ENCODE measurements at regions not wholly inside any gene's neighbourhood (a gene's known extent, or its start where the extent isn't known, plus 50 kb on each side); places are given as distances from the start of the nearest gene placed in this dataset.
"Not testable (repeated sequence)": the region's sequence is repeated elsewhere in the genome, so short reads cannot be mapped to it uniquely, and the experiment has no call there.

GRCh38 chr10:129059977-129060376 lies 407.1 kb upstream of the MGMT start:
- FAIRE-seq = no peak

DNA sequence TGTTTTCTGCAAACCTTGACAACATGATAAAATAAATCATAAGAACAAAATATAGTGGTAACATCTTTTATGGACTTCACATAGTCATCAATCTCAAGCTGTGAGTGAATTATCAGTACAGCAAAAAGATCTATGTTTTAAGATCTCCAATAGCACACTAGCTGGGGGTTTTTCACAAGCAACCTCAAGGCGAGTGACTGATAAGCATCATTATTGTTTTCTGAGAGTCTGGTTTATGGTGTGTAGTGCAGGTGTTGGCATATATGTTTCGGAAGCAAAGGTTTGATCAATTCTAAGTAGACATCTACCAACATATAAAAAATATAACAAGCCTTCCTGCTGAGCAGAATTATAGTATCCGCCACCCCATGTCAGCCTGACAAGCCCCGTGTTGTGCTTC lies 403.8 kb upstream of the MGMT start:
- no peak for FAIRE-seq

- FAIRE-seq = no peak
Observed at GRCh38 chr10:129063877-129064276, 403.2 kb upstream of the MGMT start.

DNA sequence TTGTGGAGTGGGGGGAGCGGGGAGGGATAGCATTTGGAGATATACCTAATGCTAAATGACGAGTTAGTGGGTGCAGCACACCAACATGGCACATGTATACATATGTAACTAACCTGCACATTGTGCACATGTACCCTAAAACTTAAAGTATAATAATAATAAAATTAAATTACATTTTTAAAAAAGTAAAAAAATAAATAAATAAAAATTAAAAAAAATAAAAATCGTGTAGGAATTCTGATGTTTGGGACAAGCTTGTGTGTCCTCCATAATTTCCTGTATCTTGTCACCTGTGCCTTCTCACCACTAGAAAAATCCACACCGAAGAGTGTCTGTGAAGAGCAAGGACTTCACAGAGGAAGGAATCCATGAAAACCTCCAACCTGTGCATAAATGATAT lies 400.5 kb upstream of the MGMT start:
- FAIRE-seq = not testable (repeated sequence)

DNA sequence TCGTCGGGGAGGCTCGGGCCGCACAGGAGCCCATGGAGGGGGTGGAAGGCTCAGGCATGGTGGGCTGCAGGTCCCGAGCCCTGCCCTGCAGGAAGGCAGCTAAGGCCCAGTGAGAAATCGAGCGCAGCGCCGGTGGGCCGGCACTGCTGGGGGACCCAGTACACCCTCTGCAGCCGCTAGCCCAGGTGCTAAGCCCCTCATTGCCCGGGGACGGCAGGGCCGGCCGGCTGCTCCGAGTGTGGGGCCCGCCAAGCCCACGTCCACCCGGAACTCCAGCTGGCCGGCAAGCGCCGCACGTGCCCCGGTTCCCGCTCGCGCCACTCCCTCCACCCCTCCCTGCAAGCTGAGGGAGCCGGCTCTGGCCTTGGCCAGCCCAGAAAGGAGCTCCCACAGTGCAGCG lies 395.6 kb upstream of the MGMT start:
- FAIRE-seq = not testable (repeated sequence)

- FAIRE-seq = no peak
Observed at GRCh38 chr10:129074939-129075338, 392.1 kb upstream of the MGMT start.

DNA sequence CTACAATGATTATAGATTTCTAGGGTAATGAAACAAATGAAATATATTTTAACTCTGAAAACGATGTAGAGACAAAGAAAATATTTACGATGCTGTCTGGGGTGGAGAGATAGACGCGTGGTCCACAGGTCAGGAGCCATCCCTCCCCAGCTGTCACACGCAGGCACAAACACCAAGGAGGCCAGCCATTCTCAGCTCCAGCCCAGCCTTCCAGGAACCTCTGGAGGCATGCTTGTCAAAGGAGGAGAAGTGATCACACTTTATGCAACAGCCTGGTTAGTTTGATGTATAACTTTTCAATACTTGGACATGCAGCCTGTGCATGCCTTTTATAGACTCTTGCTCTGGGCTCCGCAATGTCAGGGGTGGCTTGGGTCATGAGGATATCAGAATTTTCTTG lies 391.5 kb upstream of the MGMT start:
- FAIRE-seq = no peak

DNA sequence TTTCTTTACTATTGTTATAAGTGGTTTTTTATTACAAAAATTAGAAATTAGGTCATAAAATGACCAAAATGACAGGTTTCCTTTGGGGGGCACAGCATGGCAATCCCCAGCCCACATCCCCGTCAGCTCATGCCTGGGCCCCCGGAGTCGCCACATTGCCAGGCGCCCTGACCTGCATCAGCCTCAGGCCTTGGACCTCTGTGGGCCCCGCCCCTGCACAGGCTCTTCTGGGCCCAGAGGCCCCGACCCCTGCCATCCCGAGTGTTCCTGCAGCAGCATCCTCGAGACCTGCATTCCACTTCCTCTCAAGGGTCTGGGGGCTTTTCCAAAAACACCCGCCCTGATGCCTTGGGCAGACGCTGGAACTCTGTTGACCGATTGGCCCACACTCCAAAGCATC lies 391.1 kb upstream of the MGMT start:
- FAIRE-seq = no peak

DNA sequence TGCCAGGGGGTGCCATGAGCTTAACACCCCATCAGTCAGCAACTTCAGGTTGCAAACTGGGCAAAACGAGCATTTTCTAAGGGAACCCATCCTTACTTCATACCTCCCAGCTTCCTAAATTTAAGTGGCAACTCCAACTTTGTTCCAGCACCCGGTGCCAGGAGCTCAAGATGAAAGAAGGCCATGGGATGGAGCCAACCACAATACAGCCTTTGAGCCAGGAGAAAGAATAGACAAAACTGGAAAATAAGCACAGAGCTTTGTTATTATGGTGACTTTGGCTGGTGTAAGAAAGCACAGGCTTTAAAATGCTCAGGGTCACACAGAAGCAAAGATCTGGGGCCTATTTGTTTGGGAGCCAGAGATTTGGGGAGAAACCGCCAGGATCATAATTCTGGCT lies 388.7 kb upstream of the MGMT start:
- FAIRE-seq = no peak

DNA sequence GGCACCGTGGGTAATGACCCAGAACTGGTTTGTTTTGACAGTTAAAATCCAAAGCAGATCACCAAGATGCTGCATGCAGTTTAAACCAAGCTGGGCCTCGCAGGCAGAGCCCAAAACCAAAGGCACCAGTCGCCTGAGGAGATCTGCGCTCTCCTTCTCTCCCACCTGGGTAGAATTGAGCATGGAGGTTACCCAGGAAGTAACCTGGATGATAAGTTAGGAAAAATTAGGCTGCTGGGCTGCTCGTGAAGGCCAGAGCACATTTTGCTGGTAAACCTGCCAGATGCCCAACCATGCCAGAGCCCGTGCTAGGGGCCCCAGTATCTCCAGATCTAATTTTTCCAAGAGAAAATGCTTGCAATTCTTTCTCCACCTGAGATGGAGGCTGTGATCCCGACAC lies 388.3 kb upstream of the MGMT start:
- no peak for FAIRE-seq

GRCh38 chr10:129079705-129080104 lies 387.3 kb upstream of the MGMT start:
- FAIRE-seq = no peak

DNA sequence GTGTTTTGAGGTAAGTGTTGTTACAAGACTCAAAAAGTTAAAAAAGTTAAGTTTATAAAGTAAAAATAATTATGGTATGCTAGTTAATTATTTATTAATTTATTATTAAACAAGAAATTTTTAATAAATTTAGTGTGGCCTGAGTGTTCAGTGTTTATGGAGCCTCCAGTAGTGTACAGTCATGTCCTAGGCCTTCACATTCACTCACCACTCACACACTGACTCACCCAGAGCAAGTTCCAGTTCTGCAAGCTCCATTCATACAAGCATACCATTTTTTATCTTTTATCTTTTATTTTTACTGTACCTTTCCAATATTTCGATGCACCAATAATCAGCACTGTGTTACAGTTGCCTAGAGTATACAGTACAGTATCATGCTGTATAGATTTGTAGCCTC lies 381.2 kb upstream of the MGMT start:
- FAIRE-seq = no peak

GRCh38 chr10:129089341-129089740 lies 377.7 kb upstream of the MGMT start:
- FAIRE-seq = no peak

DNA sequence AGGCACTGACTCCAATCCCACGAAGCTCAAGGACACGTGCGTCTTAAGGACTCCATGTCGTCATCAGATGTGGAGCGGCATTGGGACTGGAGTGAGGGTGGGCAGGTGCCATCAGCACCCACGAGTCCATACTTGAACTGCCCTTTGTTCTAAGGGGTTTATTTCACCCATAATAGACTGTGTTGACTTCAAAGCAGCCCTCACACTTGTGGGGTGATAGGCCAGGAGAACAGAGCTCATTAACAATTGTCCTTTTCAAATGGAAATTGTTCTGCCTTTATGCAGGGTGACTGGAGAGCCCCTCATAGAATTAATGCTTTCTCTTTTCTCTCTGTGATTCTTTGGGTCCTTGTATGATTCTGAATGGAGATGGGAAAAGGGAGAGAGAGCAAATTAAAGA lies 376.9 kb upstream of the MGMT start:
- no peak for FAIRE-seq

- no peak for FAIRE-seq
Observed at GRCh38 chr10:129090618-129091366, 376.2 kb upstream of the MGMT start.

DNA sequence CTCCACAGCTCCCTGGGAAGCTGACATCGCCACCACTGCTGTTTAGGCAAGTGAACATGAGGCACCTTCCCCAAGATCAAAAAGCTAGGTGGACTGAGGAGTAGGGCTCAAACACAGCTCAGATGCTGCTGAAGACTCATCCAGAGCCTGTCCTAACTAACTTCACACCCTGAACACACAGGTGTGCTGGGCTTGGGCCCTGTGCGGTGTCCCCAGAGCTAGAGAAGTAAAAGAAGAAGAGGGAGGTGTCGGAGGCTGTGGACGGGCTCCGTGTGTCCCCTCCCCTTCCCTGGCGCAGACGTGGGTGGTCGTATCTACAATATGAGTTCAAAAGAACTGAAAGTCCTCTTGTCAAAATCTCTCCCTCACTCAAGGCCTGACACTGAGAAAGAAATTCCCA lies 373.4 kb upstream of the MGMT start:
- no peak for FAIRE-seq

DNA sequence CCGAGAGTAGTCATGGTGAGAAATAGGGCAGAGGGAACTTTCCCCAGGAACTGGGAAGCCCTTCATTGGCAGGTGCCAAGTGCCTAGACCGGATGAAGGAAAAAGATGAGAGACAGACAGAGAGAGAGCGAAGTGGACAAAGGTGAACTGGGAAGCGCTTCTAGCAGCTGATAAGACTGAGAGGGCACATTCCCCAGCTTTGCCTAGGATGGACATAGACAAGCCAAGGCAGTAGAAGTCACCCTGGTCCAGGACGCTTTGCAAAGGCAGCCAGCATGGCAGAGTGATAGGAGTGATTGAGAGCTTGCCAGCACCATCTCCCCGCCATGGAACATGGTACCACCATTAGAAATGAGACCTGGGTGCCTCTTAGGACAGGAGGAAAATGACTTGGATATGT lies 372.8 kb upstream of the MGMT start:
- FAIRE-seq = no peak

DNA sequence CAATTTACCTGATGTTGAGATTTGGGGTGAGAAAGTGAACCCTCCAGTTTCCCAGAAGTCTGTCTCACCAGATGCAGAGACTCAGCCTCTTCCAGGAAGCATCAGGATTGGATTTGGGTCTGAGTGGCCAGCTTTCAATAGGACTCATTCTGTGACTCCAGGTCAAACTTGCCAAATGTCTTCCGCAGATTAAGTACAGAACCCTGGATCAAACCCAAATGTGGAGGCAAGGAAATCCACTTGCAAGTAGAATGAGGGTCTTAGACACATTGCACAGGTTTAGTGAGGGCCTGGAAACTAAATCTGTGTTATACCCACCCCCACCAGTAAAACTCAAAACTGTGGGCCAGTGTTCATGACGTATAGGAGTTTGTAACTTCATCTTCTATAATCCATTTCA lies 372.2 kb upstream of the MGMT start:
- no peak for FAIRE-seq

DNA sequence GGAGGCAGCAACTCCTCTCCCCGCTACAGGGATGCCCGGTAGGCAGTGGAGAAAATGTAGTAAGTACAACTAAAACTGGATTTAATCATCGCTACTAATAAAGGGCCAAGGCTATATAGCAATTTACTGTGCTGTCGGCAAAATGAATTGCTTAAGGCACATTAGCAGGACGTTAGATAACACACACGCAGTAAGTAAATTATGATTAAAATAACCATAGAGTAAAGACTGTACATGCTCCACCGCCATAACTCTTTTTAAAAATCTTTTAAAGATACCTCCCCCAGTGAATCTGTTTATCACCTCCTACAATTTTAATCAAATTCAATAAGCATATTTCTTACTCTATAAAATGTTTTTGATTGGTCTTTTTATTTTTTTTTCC lies 371.4 kb upstream of the MGMT start:
- FAIRE-seq = no peak

- FAIRE-seq = no peak
Observed at GRCh38 chr10:129096065-129096984, 370.7 kb upstream of the MGMT start.

DNA sequence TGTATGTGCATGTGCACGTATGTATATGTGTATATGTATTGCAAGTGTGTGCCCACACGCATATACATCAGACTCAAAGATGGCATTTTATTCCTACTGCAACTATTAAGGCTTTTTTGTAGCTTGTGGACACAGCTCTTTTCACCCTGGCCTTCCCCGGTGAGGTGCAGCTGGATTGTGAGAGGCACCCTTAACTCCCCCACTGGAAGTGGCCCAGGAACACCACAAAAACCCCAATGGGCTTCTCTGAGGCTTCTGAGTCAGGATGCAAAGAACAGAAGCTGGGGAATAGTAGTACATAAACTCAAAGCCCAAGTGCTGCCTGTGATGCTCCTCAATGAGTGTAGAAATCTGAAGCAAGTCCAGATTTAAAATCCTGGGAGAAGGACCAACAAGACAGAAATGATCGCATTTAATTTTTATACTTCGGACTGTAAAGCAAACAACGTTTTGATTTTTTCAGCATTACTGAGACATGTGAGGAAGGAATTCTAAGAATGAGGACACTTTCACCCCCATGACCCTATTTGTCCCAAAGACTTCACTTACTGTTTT lies 369.2 kb upstream of the MGMT start:
- FAIRE-seq = no peak

- FAIRE-seq = no peak
Observed at GRCh38 chr10:129098517-129098916, 368.5 kb upstream of the MGMT start.

DNA sequence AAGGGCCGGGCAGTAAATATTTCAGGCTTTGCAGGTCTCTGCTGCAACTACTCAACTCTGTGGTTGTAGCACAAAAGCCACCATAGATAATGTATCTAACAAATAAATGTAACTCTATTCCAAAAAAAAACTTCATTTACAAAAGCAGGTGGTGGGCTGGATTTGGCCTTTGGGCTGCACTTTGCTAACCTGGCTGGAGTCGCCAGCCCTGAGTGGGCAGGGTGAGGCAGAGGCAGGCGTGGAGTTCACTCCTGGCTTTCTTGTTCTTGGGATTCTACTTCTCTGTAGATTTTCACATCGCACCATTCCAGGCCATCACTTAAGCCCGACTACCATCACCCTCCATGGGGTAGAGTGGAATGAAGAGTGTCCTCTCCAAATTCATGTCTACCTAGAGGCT lies 367.6 kb upstream of the MGMT start:
- no peak for FAIRE-seq

- FAIRE-seq = no peak
Observed at GRCh38 chr10:129099992-129100391, 367.0 kb upstream of the MGMT start.

Data from endometrium (tissue), 2 donors.